Tibial nerve (tissue), 3 donors: ENCODE measurements at regions not wholly inside any gene's neighbourhood (a gene's known extent, or its start where the extent isn't known, plus 50 kb on each side); places are given as distances from the start of the nearest gene placed in this dataset.

ENCODE experiments used
- POLR2A ChIP-seq, 2 donors: fragments of 450-650 bp; IDR thresholded peaks; one replicate each; pipeline ENCODE4 v1.6.1; 2017; ENCODE audit warnings: antibody characterized with exemption in 2 of 2, mild to moderate bottlenecking in 2 of 2, moderate library complexity in 2 of 2
- TF ChIP-seq, protein P1 (sequence below), 5 experiments: fragments of 200-600 bp in 3 of 5; fragments of 450-650 bp in 2 of 5; sonication (generic) in 3 of 5; IDR thresholded peaks; one replicate each; pipeline ENCODE4 v1.5.1; 2016 to 2019; ENCODE audit warnings: antibody characterized with exemption in 5 of 5, mild to moderate bottlenecking in 3 of 5, moderate library complexity in 2 of 5

GRCh38 chr1:238223076-238223640 is 332.4 kb upstream of the ZP4 start:
- TF ChIP-seq, protein P1, sequence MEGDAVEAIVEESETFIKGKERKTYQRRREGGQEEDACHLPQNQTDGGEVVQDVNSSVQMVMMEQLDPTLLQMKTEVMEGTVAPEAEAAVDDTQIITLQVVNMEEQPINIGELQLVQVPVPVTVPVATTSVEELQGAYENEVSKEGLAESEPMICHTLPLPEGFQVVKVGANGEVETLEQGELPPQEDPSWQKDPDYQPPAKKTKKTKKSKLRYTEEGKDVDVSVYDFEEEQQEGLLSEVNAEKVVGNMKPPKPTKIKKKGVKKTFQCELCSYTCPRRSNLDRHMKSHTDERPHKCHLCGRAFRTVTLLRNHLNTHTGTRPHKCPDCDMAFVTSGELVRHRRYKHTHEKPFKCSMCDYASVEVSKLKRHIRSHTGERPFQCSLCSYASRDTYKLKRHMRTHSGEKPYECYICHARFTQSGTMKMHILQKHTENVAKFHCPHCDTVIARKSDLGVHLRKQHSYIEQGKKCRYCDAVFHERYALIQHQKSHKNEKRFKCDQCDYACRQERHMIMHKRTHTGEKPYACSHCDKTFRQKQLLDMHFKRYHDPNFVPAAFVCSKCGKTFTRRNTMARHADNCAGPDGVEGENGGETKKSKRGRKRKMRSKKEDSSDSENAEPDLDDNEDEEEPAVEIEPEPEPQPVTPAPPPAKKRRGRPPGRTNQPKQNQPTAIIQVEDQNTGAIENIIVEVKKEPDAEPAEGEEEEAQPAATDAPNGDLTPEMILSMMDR (IDR thresholded peaks at IDR 0.05), result no peak
- no peak for TF ChIP-seq POLR2A (IDR thresholded peaks at IDR 0.05)
